Right lobe of liver (tissue), 6 donors: ENCODE measurements at regions not wholly inside any gene's neighbourhood (a gene's known extent, or its start where the extent isn't known, plus 50 kb on each side); places are given as distances from the start of the nearest gene placed in this dataset.

ENCODE experiments used
- ATAC-seq, 4 donors: fragments of 200-7000 bp; cut with Tn5 transposase; one replicate each; pipeline ENCODE4 v1.9.1; 2020; ENCODE audit warnings: mild to moderate bottlenecking in 4 of 4, moderate library complexity in 4 of 4
- DNase-seq, 3 donors: peaks; one replicate each; pipeline ENCODE4 v3.0.0-alpha.2; 2020
- H3K27ac ChIP-seq, 3 donors: fragments of 200-600 bp; one replicate each; pipeline ENCODE4 v1.8.0; 2022
- H3K27me3 ChIP-seq, 2 donors: fragments of 200-600 bp; one replicate each; pipeline ENCODE4 v1.8.0; 2022
- H3K36me3 ChIP-seq, 4 donors: fragments of 200-600 bp; sonication (generic) in 1 of 4; one replicate each; pipeline versions ENCODE4 v1.5.1 to v1.8.0; 2017 to 2022; ENCODE audit warnings: control low read depth in 1 of 4
- H3K4me1 ChIP-seq, 4 donors: fragments of 200-600 bp; sonication (generic) in 1 of 4; one replicate each; pipeline versions ENCODE4 v1.5.1 to v1.8.0; 2017 to 2022; ENCODE audit warnings: control low read depth in 1 of 4
- H3K4me3 ChIP-seq, 3 donors: fragments of 200-600 bp; one replicate each; pipeline ENCODE4 v1.8.0; 2022
- H3K9me3 ChIP-seq, 4 donors: fragments of 200-600 bp; sonication (generic) in 1 of 4; one replicate each; pipeline versions ENCODE4 v1.5.1 to v1.8.0; 2017 to 2022; ENCODE audit warnings: control low read depth in 1 of 4
- CTCF ChIP-seq, 4 donors: fragments of 200-600 bp in 3 of 4; fragments of 450-650 bp in 1 of 4; IDR thresholded peaks; one replicate each; pipeline versions ENCODE4 v1.5.1 to v1.8.0; 2016 to 2022; ENCODE audit warnings: antibody characterized with exemption in 4 of 4, mild to moderate bottlenecking in 2 of 4
- POLR2A ChIP-seq: fragments of 450-650 bp; IDR thresholded peaks from one replicate; pipeline ENCODE4 v1.6.1; 2017; ENCODE audit warnings: antibody characterized with exemption, mild to moderate bottlenecking
- WGBS: methylation state at CpG from one replicate; pipeline ENCODE4 v1.1.6; 2018; ENCODE audit warnings: low coverage, low lambda C conversion rate; ENCODE audit not compliant: insufficient coverage; ENCODE audit errors: missing lambda C conversion rate; 5-methylcytosine and 5-hydroxymethylcytosine counted together
- intact Hi-C, 2 donors: fragments of 100-400 bp; cut with DNase I; formaldehyde crosslinking; loops; one replicate each; pipeline versions ENCODE4 v1.11.2 to v1.14.1; 2022
- donor health status: DM: no; HTN: yes; CAD: no.
- donor health status: DM: no; HTN: no; CAD: no.
- donor health status: DM: no; HTN: no; CAD: no.
- donor health status: DM: no; HTN: yes; CAD: no.
- donor health status: DM: no; HTN: yes; CAD: no.

DNA sequence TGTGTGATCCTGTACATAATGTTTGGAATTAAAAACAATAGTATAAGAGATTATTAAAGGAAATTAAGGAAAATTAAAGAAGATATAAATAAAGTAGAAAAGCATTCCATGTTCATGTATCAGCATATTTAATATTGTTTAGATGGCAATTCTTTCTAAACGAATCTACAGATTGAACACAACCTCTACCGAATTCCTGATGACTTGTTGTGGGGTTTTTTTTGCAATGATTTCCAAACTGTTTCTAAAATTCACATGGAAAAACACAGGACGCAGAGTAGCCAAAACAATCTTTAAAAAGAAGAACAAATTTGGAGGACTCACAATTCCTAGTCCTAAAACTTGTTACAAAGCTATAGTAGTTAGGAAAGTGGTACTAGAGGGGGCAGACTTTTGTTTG lies 573.4 kb upstream of the IGFBP3 start:
- WGBS: 69% methylated on average over 3 of the region's 3 CpGs
- DNase-seq (no peak), ATAC-seq (no peak)
- Histone ChIP-seq H3K9me3 (no peaks in the 10 kb centered on the region), H3K27ac (no peak overlapping the region), H3K4me1 (no peaks in the 10 kb centered on the region), H3K27me3 (no peaks in the 10 kb centered on the region), H3K4me3 (no peak overlapping the region), H3K36me3 (no peaks in the 10 kb centered on the region)
- intact Hi-C loops: no loop called here
- no peak for TF ChIP-seq CTCF (IDR thresholded peaks at IDR 0.05)
- TF ChIP-seq POLR2A: no peak

DNA sequence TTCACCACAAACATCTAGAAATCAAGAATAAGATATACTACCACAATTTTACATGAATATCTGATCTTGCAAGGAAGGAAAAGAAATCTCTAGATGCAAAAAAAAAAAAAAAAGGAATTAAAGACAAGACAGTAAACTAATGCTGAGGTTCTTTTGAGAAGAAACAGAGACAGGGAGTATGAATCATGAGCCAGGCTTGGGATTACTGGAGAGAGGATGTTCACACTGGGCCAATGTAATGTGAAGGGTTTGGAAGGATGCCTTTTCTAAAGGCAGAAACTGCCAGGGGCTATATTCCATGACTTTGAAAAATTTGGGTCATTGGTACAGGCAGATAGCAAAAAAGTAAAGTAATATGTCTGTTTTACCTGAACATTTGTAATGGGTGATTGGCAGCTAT lies 573.0 kb upstream of the IGFBP3 start:
- TF ChIP-seq POLR2A: no peak
- no peak for TF ChIP-seq CTCF (IDR thresholded peaks at IDR 0.05)
- no peak for ATAC-seq

DNA sequence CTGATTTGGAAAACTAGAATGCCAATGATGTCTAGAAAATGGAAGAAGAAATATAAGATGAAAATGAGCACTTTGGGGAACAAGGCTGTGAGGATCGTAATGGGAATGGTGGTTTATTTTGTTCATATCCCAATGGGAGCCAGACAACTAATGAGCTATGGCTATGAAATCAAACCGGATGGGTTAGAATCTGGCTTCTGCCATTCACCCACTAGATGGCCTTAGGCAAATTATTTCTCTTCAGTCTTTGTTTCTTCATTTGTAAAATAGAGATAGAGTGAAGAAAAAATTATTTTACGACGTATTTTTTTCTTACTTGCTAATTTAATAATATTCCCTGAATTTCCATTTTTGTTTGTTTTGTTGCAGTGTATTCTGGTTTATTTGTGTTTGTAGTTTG lies 572.1 kb upstream of the IGFBP3 start:
- TF ChIP-seq CTCF (IDR thresholded peaks at IDR 0.05) (peak in 2 of 4 donors; percentile 23 to 24), POLR2A (no peak)
- Histone ChIP-seq H3K27me3 (no peaks in the 10 kb centered on the region), H3K4me3 (no peak overlapping the region), H3K27ac (no peak overlapping the region), H3K9me3 (no peaks in the 10 kb centered on the region), H3K4me1 (no peaks in the 10 kb centered on the region), H3K36me3 (no peaks in the 10 kb centered on the region)
- intact Hi-C loops: no loop called here
- 85% methylated on average over 4 of the region's 4 CpGs for WGBS
- no peak for DNase-seq
- ATAC-seq: no peak

More for the DNA sequence above, 573.0 kb upstream of the IGFBP3 start:
- H3K4me3 ChIP-seq: no peak overlapping the region
- H3K27me3 ChIP-seq: no peaks in the 10 kb centered on the region
- DNase-seq: no peak
- H3K27ac ChIP-seq: no peak overlapping the region
- intact Hi-C loops: no loop called here
- no peaks in the 10 kb centered on the region for H3K4me1 ChIP-seq
- no peaks in the 10 kb centered on the region for H3K9me3 ChIP-seq
- H3K36me3 ChIP-seq: no peaks in the 10 kb centered on the region

DNA sequence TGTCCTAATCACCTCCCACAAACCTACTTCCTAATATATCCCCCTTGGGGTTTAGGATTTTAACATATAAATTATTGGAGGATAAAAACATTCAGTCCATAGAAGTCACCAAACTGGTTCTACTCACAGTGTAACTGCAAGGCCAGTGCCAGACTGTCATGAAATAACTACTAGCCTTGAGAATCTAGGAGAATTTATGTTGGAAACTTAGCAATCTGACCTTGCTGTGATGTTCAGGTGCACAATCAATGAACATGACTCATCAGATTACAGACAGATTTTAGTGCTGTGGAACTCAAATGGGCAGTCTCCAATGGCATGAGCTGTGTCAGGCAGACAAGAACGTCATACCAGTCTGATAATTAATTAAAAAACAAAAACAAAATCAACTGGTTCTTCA lies 571.4 kb upstream of the IGFBP3 start:
- 38% methylated on average over 1 of the region's 1 CpG for WGBS
- ATAC-seq: peak in 2 of 4 donors; percentile 34 to 84

More for the DNA sequence above, 571.4 kb upstream of the IGFBP3 start:
- no peak for TF ChIP-seq CTCF (IDR thresholded peaks at IDR 0.05)
- no peak for TF ChIP-seq POLR2A
- no peak for DNase-seq
- no peaks in the 10 kb centered on the region for H3K9me3 ChIP-seq
- intact Hi-C loops: no loop called here
- H3K4me1 ChIP-seq: no peaks in the 10 kb centered on the region
- no peaks in the 10 kb centered on the region for H3K36me3 ChIP-seq
- no peak overlapping the region for H3K27ac ChIP-seq
- no peak overlapping the region for H3K4me3 ChIP-seq
- no peaks in the 10 kb centered on the region for H3K27me3 ChIP-seq
